SK-N-DZ (cell line): ENCODE measurements at regions not wholly inside any gene's neighbourhood (a gene's known extent, or its start where the extent isn't known, plus 50 kb on each side); places are given as distances from the start of the nearest gene placed in this dataset.

Source experiments
- DNase-seq: peaks from one replicate; pipeline ENCODE4 v3.0.0-alpha.2; 2015; ENCODE audit warnings: low spot score

DNA sequence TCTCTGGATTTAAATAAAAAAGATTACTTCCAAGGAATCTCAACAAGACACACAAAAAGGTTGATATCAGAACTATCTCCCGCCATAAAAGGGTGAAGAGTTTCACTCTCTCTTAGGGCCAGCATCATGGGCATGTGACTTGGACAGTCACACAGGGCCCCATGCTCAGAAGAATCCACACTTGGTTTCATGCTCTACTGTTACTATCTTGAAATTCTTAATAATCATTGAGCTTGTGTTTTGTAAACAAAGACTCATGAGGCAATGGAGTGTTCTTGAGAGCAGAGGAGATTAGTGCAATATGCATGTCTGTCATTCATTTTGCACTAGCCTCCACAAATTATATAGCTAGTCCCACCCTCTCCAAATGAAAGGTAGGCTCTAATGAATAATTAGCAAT is 58.4 kb downstream of the HMHB1 start:
- no peak for DNase-seq

DNA sequence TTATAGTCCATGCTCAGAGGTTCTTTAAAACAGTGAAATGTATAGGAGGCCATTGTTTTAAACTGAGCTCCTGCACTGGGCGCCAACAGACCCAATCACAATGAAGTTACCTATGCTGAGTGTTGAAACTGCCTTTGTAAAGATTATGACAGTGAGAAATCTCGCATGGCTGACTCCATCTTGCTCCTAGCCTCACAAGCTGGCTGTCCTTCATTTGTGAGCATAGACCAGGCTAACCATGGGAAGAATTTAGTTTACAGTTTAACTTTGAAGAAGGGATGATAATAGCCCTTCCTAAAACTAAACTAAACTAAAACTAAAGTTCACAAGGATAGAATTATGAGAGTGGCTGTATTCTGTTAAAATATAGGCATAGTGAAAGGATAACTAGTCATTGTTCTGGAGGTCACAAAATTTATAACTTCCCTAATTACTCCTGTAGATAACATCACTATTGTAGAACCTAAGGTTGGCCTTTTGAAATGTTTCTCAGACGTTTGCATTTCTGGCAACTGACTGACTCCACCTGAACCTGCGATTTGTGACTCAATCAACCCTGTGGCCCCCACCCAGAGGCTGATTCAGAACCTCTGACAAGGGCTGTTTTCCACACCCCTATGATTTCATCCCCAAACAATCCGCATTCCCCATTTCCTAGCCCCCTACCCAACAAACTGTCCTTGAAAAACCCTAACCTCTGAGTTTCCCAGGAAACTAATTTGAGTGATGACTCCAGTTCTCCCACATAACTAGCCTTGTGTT is 59.1 kb downstream of the HMHB1 start:
- no peak for DNase-seq

DNA sequence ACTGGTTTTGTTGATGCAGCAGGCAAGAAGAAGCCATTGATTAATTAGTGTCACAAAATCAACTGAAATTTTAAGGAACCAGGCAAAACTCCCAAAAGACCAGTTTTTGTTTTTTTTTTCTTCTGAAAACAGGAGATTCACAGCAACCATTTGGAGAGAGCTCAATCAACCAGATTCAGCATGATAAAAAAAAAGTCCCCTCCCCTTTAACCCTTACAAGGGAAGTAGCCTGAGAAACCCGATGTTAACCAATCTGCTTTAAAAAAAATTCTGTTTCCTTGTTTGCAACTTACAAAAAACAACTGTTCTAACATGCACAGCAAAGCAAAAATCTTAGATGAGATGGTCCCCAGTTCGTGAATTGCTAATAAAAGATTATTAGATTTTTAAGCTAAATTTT is 59.7 kb downstream of the HMHB1 start:
- DNase-seq: no peak

DNA sequence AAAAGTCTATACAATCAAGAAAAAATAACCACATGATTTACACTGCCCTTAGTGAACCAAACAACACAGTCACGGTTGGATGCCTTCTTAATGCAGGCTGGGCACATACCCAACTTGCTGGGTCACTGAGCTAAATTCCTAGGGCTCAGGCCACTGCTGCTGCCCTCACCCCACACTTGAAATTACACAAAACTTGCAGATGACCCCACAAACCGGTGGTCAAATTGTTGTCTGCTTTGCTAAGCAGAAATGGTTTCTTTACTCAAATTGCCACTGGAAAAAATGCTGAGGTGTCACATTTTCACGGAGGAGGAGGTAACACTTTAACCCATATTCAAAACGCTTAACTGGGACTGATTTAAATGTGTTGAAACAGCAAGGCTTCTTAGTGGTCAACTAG is 62.4 kb downstream of the HMHB1 start:
- no peak for DNase-seq

DNA sequence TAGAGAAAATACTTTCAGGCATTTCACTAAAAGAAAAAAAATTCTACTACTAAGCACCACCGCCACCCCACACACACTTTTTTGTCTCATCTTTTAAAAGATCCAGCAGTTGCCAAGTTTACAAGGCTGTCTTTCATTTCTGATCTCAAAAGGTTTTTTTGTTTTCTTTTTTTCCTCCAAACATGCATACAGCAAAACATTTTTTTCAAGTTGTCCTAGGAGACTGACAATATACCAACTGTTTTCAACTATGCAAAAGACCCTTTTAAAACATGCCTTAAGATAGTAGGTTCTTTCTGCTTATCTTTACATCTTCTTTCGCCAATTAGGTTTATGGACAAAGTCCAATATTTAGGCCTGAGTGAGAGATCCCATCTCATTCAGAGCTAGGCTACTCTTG is 65.2 kb downstream of the HMHB1 start:
- DNase-seq: no peak

DNA sequence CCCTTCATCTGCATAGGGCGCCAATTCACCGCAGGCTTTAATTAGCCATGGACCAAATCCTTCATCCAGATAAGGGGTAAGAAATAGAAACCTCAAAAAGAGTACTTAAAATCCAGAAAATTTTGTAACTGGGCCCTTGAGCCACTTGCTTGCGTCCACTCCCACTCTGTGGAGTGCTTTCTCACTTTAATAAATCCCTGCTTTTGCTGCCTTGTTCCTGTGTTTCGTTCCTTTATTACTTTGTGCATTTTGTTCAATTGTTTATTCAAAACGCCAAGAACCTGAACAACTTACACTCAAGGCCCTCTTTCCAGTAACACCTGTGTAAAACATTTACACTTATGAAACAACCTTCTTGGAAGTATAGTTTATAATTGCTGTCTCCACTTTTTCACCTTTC is 66.5 kb downstream of the HMHB1 start:
- no peak for DNase-seq

DNA sequence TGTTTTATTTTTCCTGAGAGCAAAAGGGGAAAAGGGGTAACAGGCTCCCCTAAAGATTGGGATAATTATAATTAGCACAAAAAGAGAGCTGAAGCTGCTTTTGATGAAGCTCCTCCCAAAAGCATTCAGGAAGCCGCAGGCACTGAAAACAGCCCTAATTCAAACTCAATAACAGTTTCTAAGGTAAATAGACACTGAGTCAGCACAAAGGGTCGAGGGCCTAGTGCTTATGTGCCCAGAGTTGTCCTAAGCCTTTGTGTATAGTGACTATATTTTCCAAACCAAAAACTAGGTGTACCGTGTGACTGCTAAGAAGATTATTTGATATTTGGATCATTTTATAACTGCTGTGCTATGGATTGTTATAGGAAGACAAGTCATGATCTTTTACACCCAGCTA is 67.7 kb downstream of the HMHB1 start:
- no peak for DNase-seq

DNA sequence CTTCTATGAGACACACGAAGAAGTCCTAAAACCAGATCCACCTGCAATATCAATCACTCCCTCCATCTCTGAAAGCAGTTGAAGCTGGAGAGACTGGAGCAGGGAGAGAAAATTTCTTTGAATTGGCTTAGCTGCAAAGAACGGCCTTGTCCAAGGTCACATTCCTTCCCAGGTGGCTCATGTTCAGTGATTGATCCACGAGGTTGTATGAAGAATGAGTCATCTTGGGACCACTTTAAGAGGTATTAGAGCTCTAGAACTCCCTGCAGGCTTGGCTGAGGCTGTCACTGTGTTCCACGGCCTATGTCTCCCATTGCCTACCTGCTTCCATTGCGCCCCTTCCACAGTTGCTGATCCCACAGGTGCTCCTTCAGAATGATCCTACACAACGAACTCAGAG is 68.2 kb downstream of the HMHB1 start:
- no peak for DNase-seq

DNA sequence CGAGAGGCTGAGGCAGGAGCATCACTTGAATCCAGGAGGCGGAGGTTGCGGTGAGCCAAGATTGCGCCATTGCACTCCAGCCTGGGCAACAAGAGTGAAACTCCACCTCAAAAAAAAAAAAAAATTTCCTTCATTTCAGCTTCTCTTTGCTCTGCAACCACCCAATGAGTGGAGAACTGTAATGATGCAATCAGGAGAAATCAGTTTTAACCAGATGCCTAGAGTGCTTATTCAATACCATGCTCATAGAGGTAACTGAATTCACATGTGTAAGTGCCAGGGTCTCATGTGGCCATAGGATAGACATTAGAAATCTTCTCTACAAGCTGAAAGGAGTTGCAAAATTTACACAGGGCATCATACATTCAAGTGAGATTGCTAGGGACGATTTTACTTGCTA is 70.6 kb downstream of the HMHB1 start:
- no peak for DNase-seq

DNA sequence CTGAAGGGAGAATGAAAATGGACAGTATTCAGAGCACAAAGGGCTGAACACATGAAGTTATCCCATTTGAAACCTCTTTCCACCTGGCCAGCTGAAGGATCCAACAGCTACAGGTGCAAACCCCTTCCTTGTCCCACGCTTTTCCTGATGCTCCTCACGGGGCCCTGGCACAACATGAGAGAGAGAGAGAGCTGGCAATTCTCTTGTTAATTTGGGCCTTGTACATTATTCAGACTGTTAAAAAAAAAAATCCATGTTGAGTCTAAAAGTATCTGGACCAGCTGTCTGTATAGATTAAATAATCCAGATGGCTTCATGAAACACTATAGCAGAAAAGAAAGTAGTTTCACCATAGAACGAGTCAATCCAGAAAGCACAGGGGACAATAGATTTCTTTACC is 74.1 kb downstream of the HMHB1 start:
- DNase-seq: no peak

DNA sequence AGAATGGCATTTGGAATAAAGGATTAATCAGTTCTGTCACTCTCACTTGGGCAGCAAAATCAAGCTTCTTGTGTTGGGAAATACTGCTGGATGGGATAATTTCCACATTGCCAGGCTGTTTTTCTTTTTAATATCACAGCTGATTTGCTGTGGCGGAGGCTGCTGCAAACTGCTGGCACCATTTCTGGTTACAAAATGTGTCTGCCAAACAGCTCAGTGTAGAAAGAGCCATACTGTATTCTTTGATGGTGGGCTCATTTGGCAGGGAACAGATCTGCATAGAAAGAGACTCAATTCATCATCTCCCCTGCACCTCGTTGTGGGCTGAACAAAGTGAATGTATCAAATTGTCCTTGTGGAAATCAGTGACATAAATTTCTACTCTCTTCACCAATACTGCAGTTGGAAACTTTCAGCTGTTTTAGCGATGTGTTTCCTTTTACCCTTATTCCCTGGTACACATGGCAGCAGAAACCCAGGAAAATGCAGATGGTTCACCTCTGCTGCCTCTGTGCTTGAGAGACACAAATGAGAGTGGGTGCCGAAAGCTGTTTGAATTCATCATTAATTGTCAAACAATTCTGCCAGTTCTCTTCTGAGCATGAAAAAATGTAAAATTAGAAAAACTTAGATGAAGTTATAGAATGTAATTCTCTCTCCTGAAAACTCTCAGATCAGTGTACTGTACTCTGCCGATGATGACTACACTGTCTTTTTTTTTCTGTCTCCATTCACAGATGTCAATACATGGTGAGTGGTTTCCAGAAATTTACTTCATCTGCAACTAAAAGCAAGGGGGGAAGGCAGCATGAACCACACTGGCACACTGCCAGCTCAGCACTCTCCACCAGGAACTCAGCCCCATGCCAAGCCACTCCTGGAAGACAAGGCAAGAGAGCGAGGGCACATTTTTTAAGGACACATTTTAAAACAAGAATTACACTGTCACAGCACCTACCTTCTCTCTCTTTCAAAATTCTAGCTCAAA is 75.0 kb downstream of the HMHB1 start:
- no peak for DNase-seq

DNA sequence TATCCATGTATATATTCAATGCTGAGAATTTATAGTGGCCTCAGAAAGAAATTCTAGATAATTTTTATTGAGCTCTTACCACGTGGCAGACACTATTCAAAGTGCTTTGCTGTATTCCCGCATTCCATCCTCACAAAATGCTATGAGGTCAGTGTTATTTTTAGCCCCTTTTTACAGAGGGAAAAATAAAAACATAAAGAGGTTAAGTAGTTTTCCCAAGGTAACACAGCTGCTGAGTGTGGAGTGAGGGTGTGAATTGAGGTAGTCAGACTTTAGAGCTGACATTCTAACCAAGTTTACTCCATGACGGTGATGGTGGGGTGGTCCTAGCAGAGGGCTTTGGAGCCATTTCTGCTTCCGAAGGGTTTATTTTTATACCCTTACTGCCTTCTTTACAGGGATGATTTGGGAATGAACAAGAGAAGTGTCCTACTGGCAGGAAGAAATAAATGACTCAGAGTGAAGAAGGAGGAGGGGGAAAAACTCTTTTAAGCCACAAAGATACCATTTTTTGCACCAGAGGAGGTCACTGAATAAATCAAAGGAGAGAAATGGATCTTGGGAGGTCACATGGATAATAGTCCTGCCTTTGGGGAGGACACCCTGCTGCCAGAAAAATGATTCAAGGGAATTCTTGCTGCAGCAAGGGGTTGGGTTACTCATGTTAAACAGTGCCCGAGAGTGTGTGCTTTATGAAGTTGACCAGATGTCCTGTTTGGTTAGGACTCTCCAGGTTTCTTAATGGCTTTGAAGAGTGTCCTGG is 76.1 kb downstream of the HMHB1 start:
- no peak for DNase-seq

DNA sequence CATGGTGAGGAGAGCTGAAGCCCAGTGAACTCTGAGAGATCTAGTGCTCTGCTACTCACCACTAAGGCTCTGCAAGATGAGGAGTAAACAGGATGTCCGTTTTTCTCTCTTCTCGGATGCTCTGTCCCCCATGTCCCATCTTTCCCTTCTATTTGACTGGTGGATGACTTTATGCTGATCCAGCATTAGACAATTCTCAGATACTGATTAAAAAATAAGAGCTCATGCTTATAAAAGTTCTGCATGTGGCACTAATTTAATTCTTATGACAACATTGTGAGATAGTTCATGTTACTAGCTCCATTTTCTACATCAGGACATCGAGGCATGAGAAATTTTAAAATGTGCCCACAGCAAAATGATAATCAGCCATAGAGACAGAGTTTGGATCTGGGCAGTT is 77.0 kb downstream of the HMHB1 start:
- DNase-seq: no peak

DNA sequence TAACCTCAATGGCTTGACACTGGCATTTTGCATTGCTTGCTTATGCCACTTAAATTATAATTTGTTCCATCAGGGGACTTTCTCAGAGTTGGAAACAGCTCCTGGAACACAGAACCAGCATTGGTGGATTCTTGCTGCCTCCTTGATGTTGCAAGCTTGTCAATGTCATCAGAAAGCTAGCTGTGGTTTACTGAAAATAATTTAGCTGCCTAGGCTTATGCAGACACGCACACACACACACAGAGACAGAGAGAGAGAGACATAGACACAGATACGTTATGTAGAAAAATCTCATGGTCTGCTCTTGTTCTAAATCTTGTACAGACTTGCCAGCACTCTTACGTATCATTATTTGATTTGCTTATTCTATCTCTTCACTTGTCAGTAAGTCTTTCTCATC is 78.0 kb downstream of the HMHB1 start:
- DNase-seq: no peak

DNA sequence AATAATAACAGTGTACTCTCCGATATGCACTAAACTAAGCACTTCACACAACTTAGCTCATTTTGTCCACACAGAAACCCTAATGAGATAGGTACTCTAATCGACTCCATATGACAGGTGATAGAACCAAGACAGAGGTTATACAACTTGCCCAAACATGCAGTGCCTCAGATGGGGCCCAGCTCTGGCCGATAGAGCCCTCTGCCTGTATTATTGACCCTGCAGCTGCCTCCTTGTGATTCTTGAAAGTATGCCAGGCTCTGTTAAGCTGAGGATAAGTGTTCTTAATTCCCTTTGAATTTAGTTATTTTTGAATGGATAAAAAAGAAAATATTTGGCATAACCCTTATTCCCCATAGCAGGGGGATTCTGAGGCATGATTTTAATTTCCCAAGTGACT is 78.5 kb downstream of the HMHB1 start:
- DNase-seq: no peak

DNA sequence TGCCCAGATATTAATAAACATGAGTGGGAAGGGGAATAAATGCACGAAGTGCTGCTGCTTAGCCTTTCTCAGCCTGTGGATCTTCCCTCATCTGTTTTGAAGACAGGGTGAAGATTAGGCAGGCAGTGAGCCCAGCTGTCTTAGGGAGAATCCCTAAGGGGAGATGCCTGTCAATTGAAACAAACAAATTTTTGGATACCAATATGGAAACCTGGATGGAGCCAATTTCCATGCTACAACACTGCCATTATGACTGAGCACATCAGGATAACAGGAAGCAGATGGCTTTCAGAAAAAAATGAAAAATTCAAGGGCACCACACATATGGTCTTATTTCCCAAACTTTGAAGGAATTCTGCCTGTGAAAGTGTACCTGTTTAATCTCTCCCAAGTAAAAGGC is 80.3 kb downstream of the HMHB1 start:
- no peak for DNase-seq

DNA sequence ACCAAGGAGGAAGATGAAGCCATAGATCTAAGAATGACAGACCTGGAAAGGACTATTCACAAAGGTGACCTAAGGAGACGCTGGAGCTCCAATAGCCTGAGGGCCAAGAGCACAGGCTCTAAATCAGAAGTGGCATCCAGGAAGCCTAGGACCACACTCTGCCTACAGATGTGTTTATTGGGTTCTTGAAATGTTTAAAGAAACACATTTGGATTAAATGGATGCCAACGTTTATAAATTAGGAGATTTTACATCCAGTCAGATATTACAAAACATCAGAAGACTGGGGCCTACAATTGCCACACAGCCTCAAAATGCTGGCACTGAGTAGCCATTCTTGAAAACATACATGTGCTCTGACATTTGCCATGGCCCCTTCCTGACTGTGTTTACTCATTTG is 80.9 kb downstream of the HMHB1 start:
- DNase-seq: no peak

DNA sequence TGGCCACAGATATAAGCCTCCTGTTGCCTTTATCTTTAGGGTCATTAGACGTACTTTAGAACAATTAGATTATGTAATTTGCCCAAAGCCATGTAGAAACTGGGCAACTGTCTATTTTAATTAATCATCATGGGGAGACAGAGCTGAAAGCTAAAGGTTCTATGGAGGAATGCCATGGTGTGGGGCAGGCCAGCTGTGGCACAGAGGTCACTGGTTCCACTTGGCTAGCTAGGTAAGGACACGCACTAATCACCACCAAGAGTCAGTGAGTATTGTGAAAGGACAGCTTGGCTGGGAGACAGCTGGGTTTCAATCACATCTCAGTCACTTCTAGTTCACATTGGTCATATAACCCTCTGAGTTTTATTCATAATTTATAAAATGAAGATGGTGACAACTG is 81.7 kb downstream of the HMHB1 start:
- DNase-seq: no peak

DNA sequence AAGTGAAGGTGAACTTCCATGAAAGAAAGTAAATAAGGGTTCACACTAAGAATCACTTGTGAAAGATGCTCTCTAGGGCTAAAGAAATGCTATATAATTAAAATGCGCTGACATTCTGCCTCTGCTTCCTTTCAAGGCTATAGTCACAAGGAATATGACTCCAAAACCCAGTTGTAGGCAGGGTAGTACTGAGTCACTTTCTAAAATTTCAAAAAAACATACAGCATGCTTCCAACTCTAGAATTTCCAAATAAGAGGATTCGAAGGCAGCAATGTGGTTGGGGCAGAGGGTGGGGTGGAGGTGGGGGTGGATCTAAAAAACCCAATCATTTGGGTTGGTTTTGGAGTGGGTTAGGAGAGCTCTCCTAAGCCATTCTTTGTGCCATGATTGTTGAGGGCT is 84.6 kb downstream of the HMHB1 start:
- no peak for DNase-seq

DNA sequence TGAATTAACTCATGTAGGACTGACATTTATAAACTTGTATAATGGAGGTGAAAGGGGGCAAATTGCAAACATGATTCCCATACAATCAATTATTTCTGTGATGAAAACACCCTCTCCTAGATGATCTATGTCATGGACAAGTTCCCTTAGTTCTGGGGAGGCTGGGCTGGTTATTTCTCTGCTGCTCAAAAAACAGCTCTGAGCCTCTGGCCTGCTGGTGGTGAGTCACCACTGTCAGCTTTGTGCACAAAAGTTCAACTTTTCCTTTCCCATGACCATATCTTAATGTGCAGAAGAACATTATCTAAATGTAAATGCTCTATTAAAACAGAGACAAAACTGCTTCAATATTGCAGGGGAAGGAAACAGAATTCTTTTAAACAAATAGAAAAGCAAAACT is 85.0 kb downstream of the HMHB1 start:
- DNase-seq: peak; percentile 16

DNA sequence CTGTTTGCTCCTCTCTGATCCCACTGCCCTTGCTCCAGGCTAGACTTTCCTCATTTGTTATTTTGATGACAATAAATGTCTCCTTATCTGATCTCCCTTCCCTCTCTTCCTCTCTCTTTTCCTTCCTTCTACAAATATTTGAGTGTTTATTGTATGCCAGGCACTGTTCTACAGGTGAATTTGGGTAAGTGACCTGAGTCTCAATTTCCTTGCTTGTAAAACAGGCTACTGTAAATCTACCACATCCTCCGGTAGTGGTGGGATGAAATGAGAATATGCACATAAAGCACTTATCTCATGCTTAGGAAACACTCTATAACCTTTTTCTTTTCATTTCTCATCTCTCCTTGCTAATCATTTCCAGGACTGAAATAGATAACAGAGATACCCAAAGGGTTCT is 86.4 kb downstream of the HMHB1 start:
- no peak for DNase-seq

DNA sequence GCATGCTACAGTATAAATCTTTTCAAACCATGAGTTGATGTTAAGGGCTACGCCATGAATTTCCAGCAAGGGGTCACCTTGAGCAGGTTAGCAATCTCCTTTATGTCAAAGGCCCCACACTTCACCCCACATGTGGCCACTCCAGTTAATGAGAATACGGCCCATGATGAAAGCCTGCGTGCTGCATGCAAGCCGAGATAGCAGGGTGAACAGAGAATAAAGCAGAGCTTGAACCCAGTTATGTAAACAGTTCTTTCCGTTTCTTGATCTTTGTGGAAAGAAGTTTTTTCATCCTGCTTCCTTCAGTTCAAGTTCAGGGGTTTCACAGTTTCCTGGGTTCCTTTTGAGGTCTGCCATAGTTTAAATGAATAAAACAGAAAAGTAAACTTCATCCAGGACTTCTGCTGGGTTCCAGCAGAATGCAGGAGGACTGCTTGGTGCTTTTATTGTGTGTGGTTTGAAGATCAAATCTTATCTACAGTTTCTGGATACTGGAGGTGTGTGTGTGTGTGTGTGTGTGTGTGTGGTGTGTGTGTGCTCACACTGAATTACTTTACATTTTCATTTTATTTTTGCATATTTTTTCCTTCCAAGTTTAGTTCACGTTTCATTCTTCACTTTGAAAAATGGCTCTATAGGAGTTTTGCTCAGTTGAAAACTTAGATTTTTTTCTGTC is 87.1 kb downstream of the HMHB1 start:
- no peak for DNase-seq
